Large intestine (tissue), 3 donors: ENCODE measurements at regions not wholly inside any gene's neighbourhood (a gene's known extent, or its start where the extent isn't known, plus 50 kb on each side); places are given as distances from the start of the nearest gene placed in this dataset.

Experiments used
- DNase-seq, 2 donors: peaks; one replicate each; pipeline versions ENCODE4 v3.0.0 to v3.0.0-alpha.2; 2013
- H3K27ac ChIP-seq: one replicate; pipeline ENCODE4 v1.5.1; 2013; ENCODE audit warnings: low read length
- H3K27me3 ChIP-seq: 2 replicates; pipeline ENCODE4 v1.6.1; 2013; ENCODE audit warnings: low read length; ENCODE audit not compliant: control insufficient read depth, insufficient read depth
- H3K36me3 ChIP-seq: 2 replicates; pipeline ENCODE4 v1.6.1; 2013; ENCODE audit warnings: low read length; ENCODE audit not compliant: control insufficient read depth, insufficient read depth
- H3K4me1 ChIP-seq: one replicate; pipeline ENCODE4 v1.6.1; 2013; ENCODE audit warnings: low read length; ENCODE audit not compliant: control insufficient read depth, insufficient read depth
- H3K4me3 ChIP-seq: one replicate; pipeline ENCODE4 v1.5.1; 2013; ENCODE audit warnings: low read length
- H3K9me3 ChIP-seq: one replicate; pipeline ENCODE4 v1.6.1; 2013; ENCODE audit warnings: mild to moderate bottlenecking, low read depth, low read length, moderate library complexity; ENCODE audit not compliant: control insufficient read depth
- WGBS: methylation state at CpG from one replicate; pipeline ENCODE4 v1.1.5; 2013; ENCODE audit warnings: low lambda C conversion rate; ENCODE audit not compliant: insufficient coverage; 5-methylcytosine and 5-hydroxymethylcytosine counted together

- Histone ChIP-seq H3K27me3 (peaks cover 23% of the 10 kb centered on the region), H3K4me1 (no peaks in the 10 kb centered on the region), H3K27ac (no peak overlapping the region), H3K9me3 (no peaks in the 10 kb centered on the region), H3K36me3 (no peaks in the 10 kb centered on the region), H3K4me3 (no peak overlapping the region)
- DNase-seq = no peak
- 60% methylated on average over 1 of the region's 15 CpGs for WGBS
Observed at GRCh38 chr11:115078461-115079438, 400.4 kb downstream of the NXPE2 start.

- WGBS = no CpG with 5 or more reads among the region's 9 CpGs
- Histone ChIP-seq H3K4me3 (no peak overlapping the region), H3K4me1 (no peaks in the 10 kb centered on the region), H3K27me3 (peaks cover 21% of the 10 kb centered on the region), H3K36me3 (no peaks in the 10 kb centered on the region), H3K9me3 (no peaks in the 10 kb centered on the region), H3K27ac (no peak overlapping the region)
- no peak for DNase-seq
Observed at GRCh38 chr11:115080923-115081680, 402.8 kb downstream of the NXPE2 start.

GRCh38 chr11:115081972-115082371, 403.6 kb downstream of the NXPE2 start:
- Histone ChIP-seq H3K9me3 (no peaks in the 10 kb centered on the region), H3K27ac (no peak overlapping the region), H3K36me3 (no peaks in the 10 kb centered on the region), H3K4me3 (no peak overlapping the region), H3K27me3 (peaks cover 21% of the 10 kb centered on the region), H3K4me1 (no peaks in the 10 kb centered on the region)
- DNase-seq = no peak
- WGBS = no CpG with 5 or more reads among the region's 2 CpGs

- no peak for DNase-seq
- H3K27ac ChIP-seq = no peak overlapping the region
- WGBS = no CpG with 5 or more reads among the region's 13 CpGs
- no peak overlapping the region for H3K4me3 ChIP-seq
- H3K9me3 ChIP-seq = no peaks in the 10 kb centered on the region
- no peaks in the 10 kb centered on the region for H3K36me3 ChIP-seq
- H3K27me3 ChIP-seq = peaks cover 19% of the 10 kb centered on the region
- no peaks in the 10 kb centered on the region for H3K4me1 ChIP-seq
Observed at GRCh38 chr11:115083144-115083806, 404.9 kb downstream of the NXPE2 start.

- no CpG with 5 or more reads among the region's 4 CpGs for WGBS
- H3K27ac ChIP-seq = no peak overlapping the region
- no peaks in the 10 kb centered on the region for H3K4me1 ChIP-seq
- no peaks in the 10 kb centered on the region for H3K36me3 ChIP-seq
- H3K4me3 ChIP-seq = no peak overlapping the region
- H3K9me3 ChIP-seq = no peaks in the 10 kb centered on the region
- H3K27me3 ChIP-seq = peaks cover 16% of the 10 kb centered on the region
- DNase-seq = no peak
Observed at GRCh38 chr11:115084231-115084630, 405.9 kb downstream of the NXPE2 start.

- Histone ChIP-seq H3K36me3 (no peaks in the 10 kb centered on the region), H3K27me3 (peaks cover 18% of the 10 kb centered on the region), H3K27ac (no peak overlapping the region), H3K9me3 (no peaks in the 10 kb centered on the region), H3K4me1 (no peaks in the 10 kb centered on the region), H3K4me3 (no peak overlapping the region)
- no peak for DNase-seq
- WGBS = 59% methylated on average over 2 of the region's 5 CpGs
Observed at GRCh38 chr11:115085461-115086210, 407.3 kb downstream of the NXPE2 start.

GRCh38 chr11:115087791-115088190, 409.5 kb downstream of the NXPE2 start:
- H3K27me3 ChIP-seq = peaks cover 12% of the 10 kb centered on the region
- H3K9me3 ChIP-seq = no peaks in the 10 kb centered on the region
- WGBS = no CpG with 5 or more reads among the region's 2 CpGs
- H3K4me1 ChIP-seq = no peaks in the 10 kb centered on the region
- H3K27ac ChIP-seq = no peak overlapping the region
- H3K4me3 ChIP-seq = no peak overlapping the region
- no peaks in the 10 kb centered on the region for H3K36me3 ChIP-seq
- no peak for DNase-seq

GRCh38 chr11:115092516-115092915, 411.7 kb downstream of the CADM1 start:
- Histone ChIP-seq H3K4me1 (no peaks in the 10 kb centered on the region), H3K9me3 (no peaks in the 10 kb centered on the region), H3K36me3 (no peaks in the 10 kb centered on the region), H3K4me3 (no peak overlapping the region), H3K27me3 (peaks cover 6% of the 10 kb centered on the region), H3K27ac (no peak overlapping the region)
- no peak for DNase-seq
- no CpG with 5 or more reads among the region's 3 CpGs for WGBS

- Histone ChIP-seq H3K27me3 (no peaks in the 10 kb centered on the region), H3K9me3 (no peaks in the 10 kb centered on the region), H3K27ac (no peak overlapping the region), H3K4me3 (no peak overlapping the region), H3K36me3 (no peaks in the 10 kb centered on the region), H3K4me1 (no peaks in the 10 kb centered on the region)
- DNase-seq = no peak
- 100% methylated on average over 1 of the region's 6 CpGs for WGBS
Observed at GRCh38 chr11:115097796-115098408, 406.3 kb downstream of the CADM1 start.
